ENCODE measurements at regions not wholly inside any gene's neighbourhood (a gene's known extent, or its start where the extent isn't known, plus 50 kb on each side); places are given as distances from the start of the nearest gene placed in this dataset.

- TF ChIP-seq POLR2A (IDR thresholded peaks at IDR 0.05) (no peak), POLR2AphosphoS5 (IDR thresholded peaks at IDR 0.05) (no peak)
Observed at GRCh38 chr20:34163307-34163706, 51.3 kb upstream of the EIF2S2 start.

Measured in upper lobe of left lung (tissue), 4 donors.